Peyer's patch (tissue), 4 donors: ENCODE measurements at regions not wholly inside any gene's neighbourhood (a gene's known extent, or its start where the extent isn't known, plus 50 kb on each side); places are given as distances from the start of the nearest gene placed in this dataset.

Source experiments
- DNase-seq, 3 donors: peaks; one replicate each; pipeline ENCODE4 v3.0.0-alpha.2; 2017 to 2019
- H3K27ac ChIP-seq, 4 donors: fragments of 200-600 bp; sonication (generic); one replicate each; pipeline ENCODE4 v1.5.1; 2016 to 2019
- H3K27me3 ChIP-seq, 2 donors: fragments of 200-600 bp; sonication (generic); one replicate each; pipeline ENCODE4 v1.5.1; 2019
- H3K36me3 ChIP-seq, 3 donors: fragments of 200-600 bp; sonication (generic); one replicate each; pipeline ENCODE4 v1.5.1; 2016 to 2019
- H3K4me1 ChIP-seq, 4 donors: fragments of 200-600 bp; sonication (generic); one replicate each; pipeline ENCODE4 v1.5.1; 2016 to 2019
- H3K4me3 ChIP-seq, 4 donors: fragments of 200-600 bp; sonication (generic); 1 replicate in 3 of 4; 2 replicates in 1 of 4; pipeline ENCODE4 v1.5.1; 2016 to 2019; ENCODE audit warnings: mild to moderate bottlenecking in 1 of 4
- H3K9me3 ChIP-seq, 4 donors: fragments of 200-600 bp; sonication (generic); one replicate each; pipeline ENCODE4 v1.5.1; 2016 to 2019; ENCODE audit warnings: mild to moderate bottlenecking in 1 of 4
- CTCF ChIP-seq, 6 experiments: fragments of 450-650 bp in 4 of 6; fragments of 200-600 bp in 2 of 6; sonication (generic) in 1 of 6; IDR thresholded peaks; one replicate each; pipeline ENCODE4 v1.5.1; 2017 to 2019; ENCODE audit warnings: antibody characterized with exemption in 6 of 6, mild to moderate bottlenecking in 3 of 6, moderate library complexity in 1 of 6
- POLR2A ChIP-seq, 2 donors: fragments of 450-650 bp; IDR thresholded peaks; one replicate each; pipeline ENCODE4 v1.5.1; 2017; ENCODE audit warnings: antibody characterized with exemption in 2 of 2, mild to moderate bottlenecking in 2 of 2, moderate library complexity in 2 of 2

GRCh38 chr3:43997316-43997715, 244.4 kb upstream of the TOPAZ1 start:
- Histone ChIP-seq H3K36me3 (no peaks in the 10 kb centered on the region), H3K27ac (peak overlapping the region in 1 of 4 donors; percentile 49), H3K4me1 (peaks cover 3 to 51% (median 15%) of the 10 kb centered on the region in 4 donors), H3K9me3 (peaks cover 0 to 6% (median 0%) of the 10 kb centered on the region in 4 donors), H3K4me3 (peak overlapping the region in 2 of 4 donors; percentile 8 to 52), H3K27me3 (peaks cover 0 to 61% of the 10 kb centered on the region in 2 donors)
- TF ChIP-seq POLR2A (IDR thresholded peaks at IDR 0.05) (no peak), CTCF (IDR thresholded peaks at IDR 0.05) (no peak)
- DNase-seq, result no peak

- H3K27me3 ChIP-seq, result peaks cover 0 to 61% of the 10 kb centered on the region in 2 donors
- H3K36me3 ChIP-seq, result no peaks in the 10 kb centered on the region
- H3K4me1 ChIP-seq, result peaks cover 3 to 51% (median 15%) of the 10 kb centered on the region in 4 donors
- no peak for DNase-seq
- TF ChIP-seq CTCF (IDR thresholded peaks at IDR 0.05), result no peak
- TF ChIP-seq POLR2A (IDR thresholded peaks at IDR 0.05), result no peak
- H3K27ac ChIP-seq, result peak overlapping the region in 1 of 4 donors; percentile 58
- peak overlapping the region in 3 of 4 donors; percentile 31 to 52 (median 47) for H3K4me3 ChIP-seq
- H3K9me3 ChIP-seq, result peaks cover 0 to 6% (median 0%) of the 10 kb centered on the region in 4 donors
Observed at GRCh38 chr3:43997788-43998369, 243.8 kb upstream of the TOPAZ1 start.

- peaks cover 3 to 51% (median 15%) of the 10 kb centered on the region in 4 donors for H3K4me1 ChIP-seq
Observed at GRCh38 chr3:43998370-43998835, 243.3 kb upstream of the TOPAZ1 start.

GRCh38 chr3:43998836-43999727, 242.6 kb upstream of the TOPAZ1 start:
- peak in 2 of 3 donors; percentile 53 to 63 for DNase-seq
- H3K4me1 ChIP-seq, result peaks cover 3 to 51% (median 15%) of the 10 kb centered on the region in 4 donors

More at GRCh38 chr3:43998370-43998835, 243.3 kb upstream of the TOPAZ1 start:
- DNase-seq, result no peak
- H3K27me3 ChIP-seq, result peaks cover 0 to 60% of the 10 kb centered on the region in 2 donors
- peaks cover 0 to 6% (median 0%) of the 10 kb centered on the region in 4 donors for H3K9me3 ChIP-seq
- no peak for TF ChIP-seq POLR2A (IDR thresholded peaks at IDR 0.05)
- TF ChIP-seq CTCF (IDR thresholded peaks at IDR 0.05), result no peak
- H3K27ac ChIP-seq, result peak overlapping the region in 1 of 4 donors; percentile 58
- H3K36me3 ChIP-seq, result no peaks in the 10 kb centered on the region
- peak overlapping the region; percentile 31 to 52 (median 48) for H3K4me3 ChIP-seq

More at GRCh38 chr3:43998836-43999727, 242.6 kb upstream of the TOPAZ1 start:
- TF ChIP-seq POLR2A (IDR thresholded peaks at IDR 0.05) (no peak), CTCF (IDR thresholded peaks at IDR 0.05) (no peak)
- Histone ChIP-seq H3K9me3 (peaks cover 0 to 6% (median 0%) of the 10 kb centered on the region in 4 donors), H3K27me3 (peaks cover 0 to 56% of the 10 kb centered on the region in 2 donors), H3K27ac (peak overlapping the region in 1 of 4 donors; percentile 58), H3K4me3 (peak overlapping the region; percentile 31 to 52 (median 48)), H3K36me3 (no peaks in the 10 kb centered on the region)
